Peyer's patch (tissue), 4 donors: ENCODE measurements at regions not wholly inside any gene's neighbourhood (a gene's known extent, or its start where the extent isn't known, plus 50 kb on each side); places are given as distances from the start of the nearest gene placed in this dataset.
"Not testable (repeated sequence)": the region's sequence is repeated elsewhere in the genome, so short reads cannot be mapped to it uniquely, and the experiment has no call there.

Experiments
- DNase-seq, 3 donors: peaks; one replicate each; pipeline ENCODE4 v3.0.0-alpha.2; 2017 to 2019
- H3K27ac ChIP-seq, 4 donors: fragments of 200-600 bp; sonication (generic); one replicate each; pipeline ENCODE4 v1.5.1; 2016 to 2019
- H3K27me3 ChIP-seq, 2 donors: fragments of 200-600 bp; sonication (generic); one replicate each; pipeline ENCODE4 v1.5.1; 2019
- H3K36me3 ChIP-seq, 3 donors: fragments of 200-600 bp; sonication (generic); one replicate each; pipeline ENCODE4 v1.5.1; 2016 to 2019
- H3K4me1 ChIP-seq, 4 donors: fragments of 200-600 bp; sonication (generic); one replicate each; pipeline ENCODE4 v1.5.1; 2016 to 2019
- H3K4me3 ChIP-seq, 4 donors: fragments of 200-600 bp; sonication (generic); 1 replicate in 3 of 4; 2 replicates in 1 of 4; pipeline ENCODE4 v1.5.1; 2016 to 2019; ENCODE audit warnings: mild to moderate bottlenecking in 1 of 4
- H3K9me3 ChIP-seq, 4 donors: fragments of 200-600 bp; sonication (generic); one replicate each; pipeline ENCODE4 v1.5.1; 2016 to 2019; ENCODE audit warnings: mild to moderate bottlenecking in 1 of 4
- POLR2A ChIP-seq, 2 donors: fragments of 450-650 bp; IDR thresholded peaks; one replicate each; pipeline ENCODE4 v1.5.1; 2017; ENCODE audit warnings: antibody characterized with exemption in 2 of 2, mild to moderate bottlenecking in 2 of 2, moderate library complexity in 2 of 2
- TF ChIP-seq, protein P1 (sequence below), 6 experiments: fragments of 450-650 bp in 4 of 6; fragments of 200-600 bp in 2 of 6; sonication (generic) in 1 of 6; IDR thresholded peaks; one replicate each; pipeline ENCODE4 v1.5.1; 2017 to 2019; ENCODE audit warnings: antibody characterized with exemption in 6 of 6, mild to moderate bottlenecking in 3 of 6, moderate library complexity in 1 of 6

DNA sequence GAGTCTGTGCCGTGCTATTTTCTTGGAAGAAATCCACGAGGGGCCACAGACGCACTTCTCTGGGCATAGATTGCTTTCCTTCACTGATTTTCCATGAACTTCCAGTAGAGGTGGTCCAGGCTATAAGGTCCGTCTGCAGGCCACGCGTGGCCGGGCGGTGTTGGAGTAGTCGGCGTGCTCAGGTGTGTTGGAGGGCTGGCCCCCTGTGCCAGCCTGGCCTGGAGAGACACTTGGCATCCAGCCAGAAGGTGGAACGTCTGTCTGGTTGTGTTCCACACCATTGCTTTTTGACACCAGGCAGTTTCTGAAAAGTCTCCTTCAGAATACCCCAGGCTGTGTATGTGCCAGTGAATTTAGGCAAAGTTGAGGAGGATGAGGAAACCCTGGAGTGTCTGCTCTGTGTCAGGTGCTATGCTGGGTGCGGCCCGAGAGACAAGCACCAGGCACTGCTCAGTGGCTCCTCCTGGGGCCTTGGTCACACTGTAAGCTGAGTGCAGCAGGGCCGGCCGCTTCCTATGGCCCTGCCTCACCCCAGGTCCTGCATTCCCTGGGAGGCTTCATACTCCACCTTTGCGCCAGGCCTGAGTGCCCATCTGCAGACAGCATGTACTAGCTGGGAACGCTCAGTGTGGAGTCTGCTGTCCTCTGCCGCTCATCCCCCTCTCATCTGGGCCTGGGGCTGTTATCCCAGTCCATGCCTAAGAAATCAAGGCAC lies 52.1 kb upstream of the TAMM41 start:
- no peak overlapping the region for H3K27ac ChIP-seq
- H3K27me3 ChIP-seq = no peaks in the 10 kb centered on the region
- no peak for DNase-seq
- no peak overlapping the region for H3K4me3 ChIP-seq
- no peak for TF ChIP-seq POLR2A (IDR thresholded peaks at IDR 0.05)
- TF ChIP-seq, protein P1, sequence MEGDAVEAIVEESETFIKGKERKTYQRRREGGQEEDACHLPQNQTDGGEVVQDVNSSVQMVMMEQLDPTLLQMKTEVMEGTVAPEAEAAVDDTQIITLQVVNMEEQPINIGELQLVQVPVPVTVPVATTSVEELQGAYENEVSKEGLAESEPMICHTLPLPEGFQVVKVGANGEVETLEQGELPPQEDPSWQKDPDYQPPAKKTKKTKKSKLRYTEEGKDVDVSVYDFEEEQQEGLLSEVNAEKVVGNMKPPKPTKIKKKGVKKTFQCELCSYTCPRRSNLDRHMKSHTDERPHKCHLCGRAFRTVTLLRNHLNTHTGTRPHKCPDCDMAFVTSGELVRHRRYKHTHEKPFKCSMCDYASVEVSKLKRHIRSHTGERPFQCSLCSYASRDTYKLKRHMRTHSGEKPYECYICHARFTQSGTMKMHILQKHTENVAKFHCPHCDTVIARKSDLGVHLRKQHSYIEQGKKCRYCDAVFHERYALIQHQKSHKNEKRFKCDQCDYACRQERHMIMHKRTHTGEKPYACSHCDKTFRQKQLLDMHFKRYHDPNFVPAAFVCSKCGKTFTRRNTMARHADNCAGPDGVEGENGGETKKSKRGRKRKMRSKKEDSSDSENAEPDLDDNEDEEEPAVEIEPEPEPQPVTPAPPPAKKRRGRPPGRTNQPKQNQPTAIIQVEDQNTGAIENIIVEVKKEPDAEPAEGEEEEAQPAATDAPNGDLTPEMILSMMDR (IDR thresholded peaks at IDR 0.05) = no peak
- no peaks in the 10 kb centered on the region for H3K36me3 ChIP-seq
- no peaks in the 10 kb centered on the region for H3K4me1 ChIP-seq
- H3K9me3 ChIP-seq = no peaks in the 10 kb centered on the region

DNA sequence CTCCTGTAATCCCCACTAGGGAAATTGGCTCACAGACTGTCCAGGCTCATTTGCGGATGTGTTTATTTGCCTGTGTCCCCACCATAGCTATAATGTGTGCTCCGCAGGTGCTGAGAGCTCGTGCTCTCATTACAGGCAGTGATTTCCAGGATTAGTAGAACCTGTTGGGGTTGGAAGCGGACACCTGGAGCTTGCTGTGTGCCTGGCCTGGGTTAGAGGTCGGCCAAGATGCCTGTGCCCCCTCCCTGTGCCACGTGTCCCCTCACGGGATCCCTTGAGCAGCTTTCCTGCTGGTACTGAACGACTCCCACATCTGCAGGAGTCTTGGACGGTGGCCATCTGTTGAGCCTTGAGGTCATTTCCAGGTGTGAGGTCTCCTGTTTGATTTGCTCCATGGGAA lies 52.7 kb upstream of the TAMM41 start:
- H3K4me1 ChIP-seq, H3K9me3 ChIP-seq, DNase-seq, H3K27me3 ChIP-seq, H3K4me3 ChIP-seq, H3K27ac ChIP-seq, H3K36me3 ChIP-seq: not testable (repeated sequence)

DNA sequence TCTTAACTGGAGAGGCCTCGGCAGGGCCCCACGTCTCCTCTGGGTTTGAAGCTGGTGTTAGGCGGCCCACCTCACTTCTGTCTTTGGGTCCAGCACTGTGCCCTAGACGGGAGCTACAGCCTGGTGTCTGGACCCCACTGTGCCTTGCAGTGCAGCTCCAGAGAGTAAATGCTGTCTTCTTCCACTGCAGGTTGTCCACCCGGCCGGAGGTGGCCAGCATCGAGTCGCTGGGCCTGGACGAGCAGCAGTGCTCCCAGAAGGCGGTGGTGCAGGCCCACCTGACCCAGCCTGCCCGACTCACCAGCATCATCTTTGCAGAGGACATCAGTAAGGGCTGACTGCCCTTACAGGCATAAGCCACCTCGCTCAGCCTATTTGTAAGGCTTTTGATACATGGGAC lies 53.1 kb upstream of the TAMM41 start:
- Histone ChIP-seq H3K4me1 (no peaks in the 10 kb centered on the region), H3K27ac (no peak overlapping the region), H3K36me3 (no peaks in the 10 kb centered on the region), H3K4me3 (no peak overlapping the region), H3K27me3 (no peaks in the 10 kb centered on the region), H3K9me3 (no peaks in the 10 kb centered on the region)
- TF ChIP-seq, protein P1 (IDR thresholded peaks at IDR 0.05) = no peak
- TF ChIP-seq POLR2A (IDR thresholded peaks at IDR 0.05) = no peak
- DNase-seq = no peak

DNA sequence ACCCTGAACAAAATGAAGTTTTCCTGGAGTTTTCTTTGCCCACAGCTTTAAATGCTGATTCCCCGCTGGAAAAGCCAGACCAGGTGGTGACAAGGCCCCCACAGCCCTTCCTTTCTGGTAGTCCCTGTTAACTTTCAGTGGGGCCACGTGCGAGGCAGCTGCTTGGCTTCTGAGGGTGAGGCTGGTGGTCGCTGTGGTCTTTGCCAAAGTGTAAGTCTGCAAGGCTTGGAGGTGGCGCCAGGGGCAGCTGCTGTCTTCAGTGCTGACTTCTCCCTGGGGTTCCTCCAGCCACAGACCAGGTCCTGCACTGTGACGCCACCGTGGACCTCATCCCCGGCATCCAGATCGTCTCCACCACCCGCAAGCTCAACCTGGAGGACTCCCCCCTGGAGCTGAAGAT lies 54.1 kb upstream of the TAMM41 start:
- no peak overlapping the region for H3K4me3 ChIP-seq
- H3K9me3 ChIP-seq = no peaks in the 10 kb centered on the region
- H3K4me1 ChIP-seq = no peaks in the 10 kb centered on the region
- TF ChIP-seq, protein P1 (IDR thresholded peaks at IDR 0.05) = no peak
- no peak for TF ChIP-seq POLR2A (IDR thresholded peaks at IDR 0.05)
- DNase-seq = no peak
- no peaks in the 10 kb centered on the region for H3K36me3 ChIP-seq
- H3K27me3 ChIP-seq = no peaks in the 10 kb centered on the region
- no peak overlapping the region for H3K27ac ChIP-seq

DNA sequence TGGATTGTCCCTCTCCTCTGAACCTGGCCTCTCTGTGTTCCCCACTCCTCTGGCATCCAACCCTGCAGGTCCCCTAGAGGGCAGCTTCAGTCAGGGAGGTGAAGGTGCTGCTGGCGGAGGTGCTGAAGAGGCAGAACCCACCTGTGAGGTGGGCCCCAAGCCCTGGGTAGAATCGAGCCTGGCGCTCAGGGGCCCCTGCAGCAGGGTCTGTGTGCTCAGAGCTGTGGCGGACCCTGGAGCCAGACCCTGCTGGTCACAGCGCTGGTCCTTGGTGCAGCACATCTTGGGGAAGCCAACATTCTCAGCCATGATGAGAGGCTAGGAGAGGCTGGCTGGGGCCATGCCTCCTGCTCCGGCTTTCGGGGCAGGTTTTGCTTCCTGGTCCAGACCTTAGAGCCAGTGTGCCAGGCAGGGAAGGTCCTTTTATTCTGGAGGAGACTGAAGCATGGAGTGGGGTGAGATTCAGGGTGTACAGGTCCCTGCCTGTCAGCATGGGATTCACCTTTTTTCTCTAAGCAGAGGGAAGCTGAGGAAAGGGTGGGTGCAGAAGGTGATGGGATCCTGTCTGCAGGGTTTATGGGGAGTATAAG lies 54.7 kb upstream of the TAMM41 start:
- H3K4me1 ChIP-seq = no peaks in the 10 kb centered on the region
- TF ChIP-seq, protein P1 (IDR thresholded peaks at IDR 0.05) = no peak
- TF ChIP-seq POLR2A (IDR thresholded peaks at IDR 0.05) = no peak
- no peak for DNase-seq
- no peaks in the 10 kb centered on the region for H3K27me3 ChIP-seq
- no peak overlapping the region for H3K4me3 ChIP-seq
- H3K27ac ChIP-seq = no peak overlapping the region
- no peaks in the 10 kb centered on the region for H3K9me3 ChIP-seq
- no peaks in the 10 kb centered on the region for H3K36me3 ChIP-seq

DNA sequence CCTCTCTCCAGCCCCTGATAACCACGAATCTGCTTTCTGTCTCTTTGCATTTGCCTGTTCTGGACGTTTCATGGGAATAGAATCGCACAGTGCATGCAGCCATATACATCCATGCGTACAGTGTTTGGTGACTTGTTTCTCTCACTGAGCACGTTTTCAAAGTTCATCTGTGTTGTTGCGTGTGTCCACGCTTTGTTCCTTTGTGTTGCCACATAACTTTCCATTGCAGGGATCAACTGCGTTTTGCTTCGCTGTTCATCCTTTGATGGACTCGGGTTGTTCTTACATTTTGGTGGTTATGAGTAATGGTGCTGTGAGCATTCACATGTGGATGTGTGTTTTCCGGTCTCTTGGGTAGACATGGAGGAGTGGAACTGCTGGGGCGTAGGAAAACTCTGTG lies 56.4 kb upstream of the TAMM41 start:
- Histone ChIP-seq H3K4me3 (no peak overlapping the region), H3K4me1 (no peaks in the 10 kb centered on the region), H3K27ac (no peak overlapping the region), H3K9me3 (no peaks in the 10 kb centered on the region), H3K27me3 (no peaks in the 10 kb centered on the region), H3K36me3 (no peaks in the 10 kb centered on the region)
- no peak for TF ChIP-seq POLR2A (IDR thresholded peaks at IDR 0.05)
- DNase-seq = no peak

DNA sequence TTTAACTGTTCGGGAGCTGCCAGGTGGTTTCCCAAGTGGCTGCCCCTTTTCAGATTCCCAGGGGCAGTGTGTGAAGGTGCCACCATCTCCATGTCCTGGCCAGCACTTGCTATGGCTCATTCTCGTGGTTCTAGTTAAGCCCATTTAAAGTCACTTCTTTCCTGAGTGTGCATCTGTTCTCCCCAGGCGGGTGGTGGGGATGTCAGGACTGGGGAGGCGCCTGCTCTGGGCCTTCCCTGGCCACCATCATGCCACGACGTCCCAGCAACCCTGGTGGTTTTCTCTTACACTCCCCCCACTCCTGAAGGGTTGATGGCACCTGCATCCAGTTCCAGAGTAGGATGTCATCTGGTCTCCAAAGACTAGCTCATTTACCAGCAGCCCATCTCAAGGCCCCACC lies 56.8 kb upstream of the TAMM41 start:
- Histone ChIP-seq H3K9me3 (no peaks in the 10 kb centered on the region), H3K27ac (no peak overlapping the region), H3K27me3 (no peaks in the 10 kb centered on the region), H3K4me3 (no peak overlapping the region), H3K4me1 (no peaks in the 10 kb centered on the region), H3K36me3 (no peaks in the 10 kb centered on the region)
- DNase-seq = no peak
- TF ChIP-seq, protein P1 (IDR thresholded peaks at IDR 0.05) = no peak
- TF ChIP-seq POLR2A (IDR thresholded peaks at IDR 0.05) = no peak
